ENCODE measurements at regions not wholly inside any gene's neighbourhood (a gene's known extent, or its start where the extent isn't known, plus 50 kb on each side); places are given as distances from the start of the nearest gene placed in this dataset.

GRCh38 chr1:95167503-95167902, 50.3 kb downstream of the TLCD4 start:
- DNase-seq: peak; percentile 64

GRCh38 chr1:95168028-95168427, 50.9 kb downstream of the TLCD4 start:
- DNase-seq: no peak

- DNase-seq: no peak
These were observed 51.7 kb downstream of the TLCD4 start for GRCh38 chr1:95168761-95169351.

- DNase-seq: no peak
These were observed 52.4 kb downstream of the TLCD4 start for GRCh38 chr1:95169548-95169947.

- no peak for DNase-seq
These were observed 54.4 kb downstream of the TLCD4 start for GRCh38 chr1:95171270-95172245.

GRCh38 chr1:95176861-95177260, 57.1 kb upstream of the RWDD3 start:
- DNase-seq: no peak

- DNase-seq: no peak
These were observed 54.6 kb upstream of the RWDD3 start for GRCh38 chr1:95179205-95179986.

- no peak for DNase-seq
These were observed 53.6 kb upstream of the RWDD3 start for GRCh38 chr1:95180371-95180770.

- DNase-seq: no peak
These were observed 52.9 kb upstream of the RWDD3 start for GRCh38 chr1:95181096-95181495.

GRCh38 chr1:95183952-95184351, 50.1 kb upstream of the RWDD3 start:
- DNase-seq: no peak

Data from fibroblast of skin of right quadriceps (primary cell).